ENCODE measurements at regions not wholly inside any gene's neighbourhood (a gene's known extent, or its start where the extent isn't known, plus 50 kb on each side); places are given as distances from the start of the nearest gene placed in this dataset.
"Not testable (repeated sequence)": the region's sequence is repeated elsewhere in the genome, so short reads cannot be mapped to it uniquely, and the experiment has no call there.

DNA sequence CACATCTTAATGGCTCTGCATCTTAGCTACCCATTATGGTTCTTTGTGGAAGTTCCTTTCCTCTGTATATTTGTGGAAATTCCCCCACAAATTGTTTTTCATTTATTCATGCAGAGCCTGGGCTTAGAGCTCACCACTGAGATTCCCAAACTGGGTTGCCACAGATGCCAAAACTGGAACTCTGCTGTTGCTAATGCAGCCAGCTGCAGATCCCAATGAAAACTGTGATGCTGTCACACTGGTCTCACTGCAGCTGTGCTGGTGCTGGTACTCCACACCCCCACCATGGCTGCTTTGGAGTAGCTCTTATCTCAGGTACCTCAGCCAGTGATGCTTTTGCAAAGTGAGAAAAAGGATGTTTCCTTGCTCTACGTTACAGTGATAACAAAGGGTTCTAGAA, 87.7 kb downstream of the DCK start:
- no peak for DNase-seq (ENCODE audit: extremely low read depth in 1 of 2, low read depth in 1 of 2)

DNA sequence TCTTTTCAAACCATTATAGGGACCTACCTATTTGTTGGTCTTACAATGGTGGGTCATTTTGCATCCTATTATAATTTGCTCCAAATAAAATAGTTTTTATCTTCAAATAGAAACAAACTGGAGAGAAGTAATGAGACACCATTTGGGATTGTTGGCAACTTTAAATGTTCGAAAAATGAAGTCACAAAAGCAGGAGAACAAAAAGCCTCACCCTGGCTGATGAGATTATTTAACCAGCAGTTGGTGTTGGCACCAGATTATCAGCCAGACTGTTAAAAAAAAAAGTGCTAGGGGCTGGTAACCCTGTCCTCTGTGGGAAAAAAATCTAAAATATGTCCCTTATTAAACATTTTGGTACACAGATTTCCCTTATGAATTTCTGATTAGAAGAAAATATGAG, 100.3 kb downstream of the DCK start:
- DNase-seq (ENCODE audit: extremely low read depth in 1 of 2, low read depth in 1 of 2) = no peak

DNA sequence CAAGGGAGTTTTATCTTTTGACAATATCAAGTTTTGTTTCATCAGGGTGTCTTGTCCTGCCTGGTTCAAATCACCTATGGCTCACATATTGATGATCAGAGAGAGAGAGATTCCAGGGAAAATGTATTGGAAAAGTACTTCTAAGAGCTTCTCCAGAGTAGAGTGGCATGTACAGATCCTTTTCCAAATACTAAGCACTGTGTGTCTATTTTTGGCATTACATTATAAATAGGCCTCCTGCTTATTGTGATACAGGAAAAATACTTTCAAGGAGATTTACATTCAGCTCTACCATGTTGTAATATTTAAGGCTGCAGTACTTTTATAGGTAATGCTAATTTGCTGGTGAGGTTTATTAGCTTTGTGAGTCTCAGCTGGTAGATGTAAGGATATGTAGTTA, 100.8 kb downstream of the DCK start:
- DNase-seq (ENCODE audit: extremely low read depth in 1 of 2, low read depth in 1 of 2) = no peak

DNA sequence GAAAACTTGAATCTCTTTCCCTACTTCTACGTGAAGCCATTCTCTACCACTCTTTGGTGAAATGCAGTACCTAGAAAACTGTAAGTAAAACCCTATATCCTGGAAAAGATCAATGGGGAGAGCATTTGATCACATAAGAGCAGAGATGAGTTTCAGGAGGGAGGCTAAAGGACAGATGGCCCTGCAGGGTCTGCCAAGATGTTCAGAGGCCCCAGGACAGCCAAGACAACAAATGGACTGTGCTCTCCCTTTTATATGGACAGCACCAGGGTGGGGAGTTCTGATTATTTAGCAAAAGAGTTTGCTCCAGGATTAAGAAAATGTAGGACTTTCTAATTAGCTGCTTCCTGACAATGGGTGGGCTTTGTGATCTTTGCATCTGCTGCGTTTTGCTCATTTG, 101.7 kb downstream of the DCK start:
- DNase-seq (ENCODE audit: extremely low read depth in 1 of 2, low read depth in 1 of 2) = no peak

- DNase-seq (ENCODE audit: extremely low read depth in 1 of 2, low read depth in 1 of 2) = no peak
Observed at GRCh38 chr4:71095545-71095944, 102.1 kb downstream of the DCK start.

DNA sequence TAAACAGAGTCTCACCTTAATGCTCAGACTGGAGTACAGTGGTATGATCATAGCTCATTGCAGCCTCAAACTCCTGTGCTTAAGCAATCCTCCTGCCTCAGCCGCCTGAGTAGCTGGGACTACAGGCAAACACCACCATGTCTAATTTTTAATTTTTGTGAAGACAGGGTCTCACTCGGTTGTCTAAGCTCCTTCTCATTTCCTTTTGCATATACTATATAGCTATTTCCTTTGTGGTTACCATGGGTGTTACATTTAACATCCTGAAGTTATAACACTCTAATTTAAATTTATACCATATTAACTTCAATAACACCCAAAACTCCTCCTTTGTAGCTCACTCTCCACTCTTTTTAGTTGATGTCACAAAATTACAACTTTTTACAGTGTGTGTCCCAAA, 114.3 kb downstream of the DCK start:
- DNase-seq (ENCODE audit: extremely low read depth in 1 of 2, low read depth in 1 of 2) = no peak

DNA sequence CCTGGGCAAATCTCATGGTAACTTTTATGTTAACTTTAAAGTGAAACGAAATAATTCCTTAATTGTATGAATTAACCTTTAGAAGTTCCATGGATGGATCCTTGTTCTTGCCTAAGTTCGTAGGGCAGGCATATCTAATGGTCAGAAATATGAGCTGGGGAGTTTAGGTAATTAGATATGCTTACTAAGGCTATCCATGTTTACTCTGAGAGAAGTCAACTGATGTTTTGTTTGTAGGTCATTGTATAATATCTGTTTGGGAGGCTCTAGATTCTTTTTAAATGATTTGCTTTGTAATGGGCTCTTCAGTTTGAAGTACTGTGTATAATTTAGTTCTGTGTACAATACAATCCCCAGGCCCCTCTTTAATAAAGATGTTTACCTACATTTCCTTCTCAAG, 117.0 kb downstream of the DCK start:
- no peak for DNase-seq (ENCODE audit: extremely low read depth in 1 of 2, low read depth in 1 of 2)

DNA sequence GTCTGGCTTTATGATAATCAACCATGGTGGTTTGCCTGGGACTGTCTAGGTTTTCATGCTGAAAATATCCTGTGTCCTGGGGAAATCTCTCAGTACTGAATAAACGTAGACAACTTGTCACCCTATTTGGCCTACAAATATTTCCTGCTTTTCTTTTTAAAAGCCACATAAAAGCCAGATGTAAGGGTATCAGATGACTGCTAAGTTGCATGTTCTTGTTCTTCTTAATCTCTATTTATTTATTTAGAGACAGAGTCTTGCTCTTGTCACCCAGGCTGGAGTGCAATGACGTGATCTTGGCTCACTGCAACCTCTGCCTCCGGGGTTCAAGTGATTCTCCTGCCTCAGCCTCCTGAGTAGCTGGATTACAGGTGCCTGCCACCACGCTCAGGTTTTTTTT, 117.7 kb downstream of the DCK start:
- not testable (repeated sequence) for DNase-seq (ENCODE audit: extremely low read depth in 1 of 2, low read depth in 1 of 2)

DNA sequence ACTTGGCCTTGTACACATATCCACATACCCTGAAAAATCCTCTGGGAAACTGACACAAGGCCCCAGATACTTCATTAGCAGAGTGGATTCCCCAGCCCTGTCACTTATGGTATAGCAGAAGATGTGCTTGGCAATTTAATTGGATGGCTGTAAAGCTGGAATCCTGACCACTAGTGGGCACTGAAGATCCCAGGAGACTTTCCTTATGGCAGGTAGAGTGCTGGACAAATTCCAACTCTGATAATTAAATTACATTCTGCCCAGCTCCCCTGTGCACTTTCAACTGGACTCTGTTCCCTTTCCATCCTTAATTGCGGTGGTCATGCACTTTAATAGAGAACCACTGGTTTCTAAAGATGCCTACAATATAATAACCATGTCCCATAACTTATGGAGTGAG, 119.8 kb downstream of the DCK start:
- DNase-seq (ENCODE audit: extremely low read depth in 1 of 2, low read depth in 1 of 2) = no peak

- DNase-seq (ENCODE audit: extremely low read depth in 1 of 2, low read depth in 1 of 2) = no peak
Observed at GRCh38 chr4:71120831-71121524, 127.5 kb downstream of the DCK start.

DNA sequence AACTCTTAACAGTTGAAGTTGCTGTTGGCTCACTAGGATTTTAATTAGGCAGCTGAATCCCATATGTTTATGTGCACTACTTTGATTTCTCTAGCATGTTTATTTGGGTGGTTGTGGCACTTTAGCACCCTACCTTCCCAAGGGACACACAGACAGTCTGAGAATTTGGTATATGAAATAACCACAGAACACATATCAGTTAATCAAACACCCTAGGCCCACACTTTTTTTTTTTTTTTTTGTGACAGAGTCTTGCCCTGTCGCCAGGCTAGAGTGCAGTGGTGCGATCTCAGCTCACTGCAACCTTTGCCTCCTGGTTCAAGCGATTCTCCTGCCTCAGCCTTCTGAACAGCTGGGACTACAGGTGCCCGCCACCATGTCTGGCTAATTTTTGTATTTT, 130.5 kb downstream of the DCK start:
- DNase-seq (ENCODE audit: extremely low read depth in 1 of 2, low read depth in 1 of 2) = no peak

- DNase-seq (ENCODE audit: extremely low read depth in 1 of 2, low read depth in 1 of 2) = no peak
Observed at GRCh38 chr4:71125137-71125536, 131.7 kb downstream of the DCK start.

- no peak for DNase-seq (ENCODE audit: extremely low read depth in 1 of 2, low read depth in 1 of 2)
Observed at GRCh38 chr4:71126719-71127118, 133.3 kb downstream of the DCK start.

GRCh38 chr4:71130827-71131603, 137.6 kb downstream of the DCK start:
- DNase-seq (ENCODE audit: extremely low read depth in 1 of 2, low read depth in 1 of 2) = no peak

- no peak for DNase-seq (ENCODE audit: extremely low read depth in 1 of 2, low read depth in 1 of 2)
Observed at GRCh38 chr4:71132486-71132885, 139.0 kb downstream of the DCK start.

DNA sequence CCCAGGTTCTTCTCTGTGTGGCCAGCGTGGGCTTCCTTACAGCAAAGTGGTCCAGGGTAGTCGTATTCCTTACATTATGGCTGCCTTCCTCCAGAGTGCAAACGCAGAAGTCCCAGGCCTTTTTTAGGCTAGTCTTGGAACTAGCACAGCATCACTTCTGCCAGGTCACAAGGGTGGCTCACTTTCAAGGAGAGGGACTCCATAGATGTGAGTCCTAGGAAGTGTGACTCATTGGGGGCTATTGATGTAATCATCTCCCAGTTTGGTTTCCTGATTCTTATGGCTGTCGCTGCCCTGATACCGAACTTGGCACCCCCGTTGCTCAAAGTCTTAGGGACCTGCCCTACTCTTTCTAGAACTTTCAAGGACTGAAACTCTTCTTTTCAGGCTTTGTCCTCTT, 140.0 kb downstream of the DCK start:
- no peak for DNase-seq (ENCODE audit: extremely low read depth in 1 of 2, low read depth in 1 of 2)

DNA sequence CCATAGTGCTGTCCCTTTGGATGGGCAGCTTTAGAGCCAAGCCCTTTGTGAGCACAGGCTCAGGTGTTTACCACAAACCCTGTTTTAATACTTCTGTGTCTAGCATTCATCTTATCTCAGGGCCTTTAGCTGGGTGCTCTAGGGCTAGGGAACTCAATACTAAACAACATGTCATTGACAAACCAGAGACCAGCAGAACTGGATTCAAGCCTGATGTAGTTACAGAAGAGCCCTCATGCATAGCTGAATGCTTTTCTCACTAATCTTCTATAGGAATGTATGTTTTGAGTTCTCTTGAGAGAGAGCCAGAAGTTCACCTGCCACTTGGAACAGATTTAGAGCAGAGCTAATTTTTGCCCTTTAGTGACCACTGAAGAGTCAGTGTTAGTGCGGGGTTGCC, 142.6 kb downstream of the DCK start:
- DNase-seq (ENCODE audit: extremely low read depth in 1 of 2, low read depth in 1 of 2) = no peak

- DNase-seq (ENCODE audit: extremely low read depth in 1 of 2, low read depth in 1 of 2) = no peak
Observed at GRCh38 chr4:71138007-71138615, 144.7 kb downstream of the DCK start.

DNA sequence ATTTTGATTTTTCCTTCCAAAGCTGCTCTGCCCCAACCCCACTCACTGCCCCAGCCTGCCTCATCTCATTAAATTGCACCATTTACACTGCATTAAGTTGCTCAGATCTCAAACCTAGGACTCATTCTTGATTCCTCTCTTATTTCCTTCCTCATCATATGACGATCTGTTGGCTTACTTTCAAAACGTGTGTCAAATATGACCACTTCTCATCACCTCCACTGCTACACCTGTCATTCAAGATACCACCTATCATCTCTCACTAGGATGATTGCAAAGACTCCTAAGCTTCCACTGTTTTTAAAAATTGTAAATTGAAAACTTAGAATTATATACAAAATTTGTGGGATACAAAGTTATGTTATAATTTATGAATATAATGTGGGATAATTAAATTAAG, 147.1 kb downstream of the DCK start:
- DNase-seq (ENCODE audit: extremely low read depth in 1 of 2, low read depth in 1 of 2) = no peak

GRCh38 chr4:71141125-71141524, 147.7 kb downstream of the DCK start:
- no peak for DNase-seq (ENCODE audit: extremely low read depth in 1 of 2, low read depth in 1 of 2)

DNA sequence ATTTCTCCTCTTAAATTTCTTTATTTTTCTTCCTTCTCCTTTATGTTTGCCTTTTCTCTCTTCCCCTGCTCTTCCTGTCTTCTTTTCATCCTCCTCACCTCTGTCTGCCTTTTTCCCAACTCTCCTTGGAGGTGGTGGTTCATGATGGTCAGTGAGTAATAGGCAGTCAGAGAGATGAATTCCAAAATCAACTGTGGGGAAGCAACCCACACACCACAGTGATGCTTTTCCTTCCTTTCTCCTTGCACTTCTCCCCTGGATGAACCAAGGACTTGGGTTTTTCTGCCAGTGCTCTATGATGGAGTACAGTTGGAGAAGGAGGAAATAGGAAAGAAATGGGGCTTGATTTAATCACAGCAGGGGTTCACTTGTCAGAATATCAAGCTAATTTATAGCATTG, 153.8 kb downstream of the DCK start:
- no peak for DNase-seq (ENCODE audit: extremely low read depth in 1 of 2, low read depth in 1 of 2)

GRCh38 chr4:71148545-71148944, 155.1 kb downstream of the DCK start:
- DNase-seq (ENCODE audit: extremely low read depth in 1 of 2, low read depth in 1 of 2) = no peak

Data from activated CD8-positive, alpha-beta memory T cell treated with anti-CD3 and anti-CD28 coated beads for 1 hour (primary cell).